Vagina (tissue), 2 donors: ENCODE measurements at regions not wholly inside any gene's neighbourhood (a gene's known extent, or its start where the extent isn't known, plus 50 kb on each side); places are given as distances from the start of the nearest gene placed in this dataset.
"Not testable (repeated sequence)": the region's sequence is repeated elsewhere in the genome, so short reads cannot be mapped to it uniquely, and the experiment has no call there.

Experiments used
- CTCF ChIP-seq, 3 experiments: fragments of 450-650 bp in 2 of 3; fragments of 200-600 bp in 1 of 3; sonication (generic) in 1 of 3; IDR thresholded peaks; one replicate each; pipeline ENCODE4 v1.5.1; 2017 to 2019; ENCODE audit warnings: antibody characterized with exemption in 3 of 3, mild to moderate bottlenecking in 2 of 3, moderate library complexity in 2 of 3
- POLR2A ChIP-seq, 2 donors: fragments of 450-650 bp; IDR thresholded peaks; one replicate each; pipeline ENCODE4 v1.6.1; 2017; ENCODE audit warnings: antibody characterized with exemption in 2 of 2, mild to moderate bottlenecking in 2 of 2, moderate library complexity in 2 of 2
- POLR2AphosphoS5 ChIP-seq, 2 donors: sonication (generic); formaldehyde crosslinking; IDR thresholded peaks; one replicate each; pipeline ENCODE4 v1.9.0; 2017; ENCODE audit warnings: antibody characterized with exemption in 2 of 2, mild to moderate bottlenecking in 2 of 2, low read depth in 1 of 2; ENCODE audit not compliant: insufficient read depth in 1 of 2

GRCh38 chr5:85431726-85432125 is 1047.0 kb upstream of the EDIL3 start:
- TF ChIP-seq POLR2AphosphoS5 (IDR thresholded peaks at IDR 0.05; ENCODE audit: insufficient read depth in 1 of 2, low read depth in 1 of 2); CTCF (IDR thresholded peaks at IDR 0.05); POLR2A (IDR thresholded peaks at IDR 0.05): not testable (repeated sequence)
